Adrenal gland (tissue), 5 donors: ENCODE measurements at regions not wholly inside any gene's neighbourhood (a gene's known extent, or its start where the extent isn't known, plus 50 kb on each side); places are given as distances from the start of the nearest gene placed in this dataset.

Experiments
- CTCF ChIP-seq, 6 experiments: fragments of 450-650 bp in 4 of 6; fragments of 200-600 bp in 2 of 6; sonication (generic) in 1 of 6; IDR thresholded peaks; 1 replicate in 5 of 6; 2 replicates in 1 of 6; pipeline versions ENCODE4 v1.5.1 to v1.8.0; 2016 to 2021; ENCODE audit warnings: antibody characterized with exemption in 6 of 6, mild to moderate bottlenecking in 2 of 6, moderate library complexity in 1 of 6
- POLR2A ChIP-seq, 2 donors: fragments of 450-650 bp; IDR thresholded peaks; one replicate each; pipeline ENCODE4 v1.6.1; 2017; ENCODE audit warnings: antibody characterized with exemption in 2 of 2, mild to moderate bottlenecking in 2 of 2, moderate library complexity in 1 of 2
- donor health status: DM: no; HTN: no; CAD: no.

- TF ChIP-seq POLR2A (IDR thresholded peaks at IDR 0.05) (no peak), CTCF (IDR thresholded peaks at IDR 0.05) (no peak)
These were observed 798.4 kb downstream of the PCDH17 start for GRCh38 chr13:58429917-58430316.
